GM21526 (cell line): ENCODE measurements at regions not wholly inside any gene's neighbourhood (a gene's known extent, or its start where the extent isn't known, plus 50 kb on each side); places are given as distances from the start of the nearest gene placed in this dataset.

ENCODE experiments used
- ATAC-seq: cut with Tn5 transposase; IDR thresholded peaks from one replicate; pipeline ENCODE4 v1.9.1; 2021; ENCODE audit warnings: moderate library complexity; ENCODE audit not compliant: unreplicated experiment, low FRiP score

DNA sequence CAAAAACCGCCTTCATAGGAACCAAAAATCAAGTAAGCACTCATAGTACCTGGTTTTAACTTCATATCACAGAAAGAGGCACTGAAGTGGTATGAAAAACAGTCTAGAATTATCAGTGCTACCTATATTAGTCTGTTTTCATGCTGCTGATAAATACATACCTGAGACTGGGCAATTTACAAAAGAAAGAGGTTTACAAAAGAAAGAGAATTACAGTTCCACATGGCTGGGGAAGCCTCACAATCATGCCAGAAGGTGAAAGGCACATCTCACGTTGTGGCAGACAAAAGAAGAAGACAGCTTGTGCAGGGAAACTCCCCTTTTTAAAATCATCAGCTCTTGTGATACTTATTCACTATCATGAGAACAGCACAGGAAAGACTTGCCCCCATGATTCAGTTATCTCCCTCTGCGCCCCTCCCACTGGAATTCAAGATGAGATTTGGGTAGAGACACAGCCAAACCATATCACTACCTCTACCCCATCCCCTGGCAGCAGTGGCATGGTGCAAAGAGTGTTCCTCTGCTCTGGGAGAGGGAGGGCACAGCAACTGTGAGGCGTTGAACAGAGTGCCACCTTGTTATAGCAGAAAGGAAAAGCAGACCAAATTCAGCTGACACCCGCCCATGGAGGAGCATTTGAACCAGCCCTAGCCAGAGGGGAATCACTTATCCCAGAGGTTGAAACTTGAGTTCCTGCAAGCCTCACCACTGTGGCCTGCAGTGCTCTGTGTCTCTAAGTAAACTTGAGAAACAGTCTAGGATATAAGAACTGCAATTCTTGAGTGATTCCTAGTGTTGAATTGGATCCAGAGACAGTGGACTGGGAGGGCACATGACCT is 61.9 kb upstream of the PTPRZ1 start:
- ATAC-seq, result no peak

DNA sequence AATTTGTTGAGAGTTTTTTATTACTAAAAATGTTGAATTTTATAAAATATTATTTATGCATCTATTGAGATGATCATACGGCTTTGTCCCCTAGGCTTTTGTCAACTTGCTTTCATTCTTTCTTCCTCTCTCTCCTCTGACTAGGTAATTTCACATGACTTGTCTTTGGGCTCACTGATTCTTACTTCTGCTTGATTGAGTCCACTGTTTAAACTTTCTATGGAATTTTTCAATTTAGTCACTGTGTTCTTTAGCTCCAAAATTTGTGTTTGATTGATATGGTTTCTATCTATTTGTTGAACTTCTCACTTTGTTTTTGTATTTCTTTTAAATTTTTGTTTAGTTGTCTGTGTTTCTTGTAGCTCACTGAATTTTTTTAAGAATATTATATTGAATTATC is 65.9 kb upstream of the PTPRZ1 start:
- ATAC-seq, result no peak

DNA sequence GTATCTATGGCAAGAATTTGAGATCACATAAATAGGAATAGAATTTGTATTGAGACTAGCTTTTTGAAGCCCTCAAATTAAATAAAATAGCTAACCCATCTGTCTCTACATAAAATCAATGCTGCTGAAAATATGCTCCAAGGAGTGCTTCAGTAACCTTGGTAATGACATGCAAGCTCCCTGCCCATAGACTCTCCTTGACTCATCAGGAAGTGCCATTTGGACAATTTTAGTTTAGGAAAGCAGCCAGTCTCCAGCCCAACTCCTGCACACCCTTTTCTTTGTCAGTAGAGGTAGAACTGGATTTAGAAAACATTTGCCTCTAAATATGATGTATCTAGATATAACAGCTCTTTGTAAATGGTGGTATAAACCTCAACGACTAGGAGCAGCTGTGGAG is 69.9 kb upstream of the PTPRZ1 start:
- ATAC-seq, result no peak

DNA sequence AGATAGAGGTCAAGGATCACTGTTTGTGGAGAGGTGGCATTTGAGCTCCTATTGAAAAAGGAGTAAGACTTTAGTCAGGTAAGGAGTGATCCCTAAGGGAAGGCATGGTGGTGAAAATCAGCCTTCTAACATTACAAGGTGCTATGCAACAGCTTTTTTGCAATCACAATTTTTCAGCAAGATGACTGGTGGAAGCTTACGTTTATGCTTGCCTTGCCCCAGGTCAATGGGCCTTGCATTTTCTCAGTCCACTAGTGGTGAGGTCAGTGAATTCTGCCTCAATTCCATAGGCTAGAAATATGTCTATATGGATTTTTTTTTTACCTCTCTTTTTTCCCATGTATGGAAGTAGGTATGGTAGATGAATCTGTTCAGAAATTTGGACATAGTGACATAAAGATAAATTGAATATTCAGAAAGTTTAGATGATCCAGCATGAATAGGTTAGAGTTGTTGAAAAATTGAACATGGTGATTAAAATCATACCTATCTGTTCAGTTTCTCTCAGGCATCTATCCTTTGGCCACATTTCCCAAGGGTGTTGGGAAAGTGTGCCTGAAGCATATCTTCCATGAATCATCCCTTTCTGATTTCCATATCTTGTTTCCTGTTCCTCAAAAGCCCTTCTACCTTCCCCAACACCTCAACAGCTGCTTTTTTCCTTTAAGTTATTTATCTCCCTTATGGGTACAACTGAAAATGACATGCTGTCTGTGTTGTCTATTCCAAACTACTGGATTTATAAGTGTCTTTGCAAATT is 71.9 kb upstream of the PTPRZ1 start:
- ATAC-seq, result no peak

DNA sequence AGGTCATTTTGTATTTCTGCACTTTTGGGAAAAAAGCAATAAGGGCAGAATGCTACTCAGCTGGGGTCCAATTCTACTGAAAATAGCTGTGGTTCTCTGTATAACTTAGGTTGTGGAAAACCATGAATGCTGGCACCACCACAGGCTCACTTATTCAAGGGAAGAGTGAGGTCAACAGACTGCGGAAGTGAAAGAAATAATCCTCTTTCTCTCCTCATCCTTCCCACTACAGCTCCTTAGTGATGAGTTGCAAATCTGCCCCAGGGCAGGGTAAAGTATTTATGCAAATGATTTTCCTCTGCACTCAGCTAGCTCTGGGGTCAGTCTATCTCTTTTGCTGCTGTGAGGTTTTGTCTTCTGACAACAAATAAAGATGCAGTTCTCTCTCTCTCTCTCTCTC is 74.1 kb upstream of the PTPRZ1 start:
- ATAC-seq, result no peak

DNA sequence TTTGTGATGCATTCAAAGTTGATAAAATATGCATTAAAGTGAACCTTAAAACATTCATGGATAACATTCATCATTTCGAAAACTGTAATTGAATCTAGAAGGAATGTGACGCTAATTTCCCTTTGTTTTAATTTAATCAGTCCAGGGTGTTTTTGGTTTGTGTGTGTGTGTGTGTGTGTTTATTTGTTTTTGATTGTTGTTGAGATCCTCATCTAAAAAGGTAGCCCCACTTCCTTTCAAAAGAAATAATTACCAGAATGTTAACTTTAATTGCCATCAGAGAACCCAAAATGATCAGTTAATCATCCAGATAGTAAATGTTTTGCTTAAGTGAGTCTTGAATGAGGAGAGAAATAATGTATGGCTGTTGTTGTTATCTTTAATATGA is 74.5 kb upstream of the PTPRZ1 start:
- no peak for ATAC-seq

DNA sequence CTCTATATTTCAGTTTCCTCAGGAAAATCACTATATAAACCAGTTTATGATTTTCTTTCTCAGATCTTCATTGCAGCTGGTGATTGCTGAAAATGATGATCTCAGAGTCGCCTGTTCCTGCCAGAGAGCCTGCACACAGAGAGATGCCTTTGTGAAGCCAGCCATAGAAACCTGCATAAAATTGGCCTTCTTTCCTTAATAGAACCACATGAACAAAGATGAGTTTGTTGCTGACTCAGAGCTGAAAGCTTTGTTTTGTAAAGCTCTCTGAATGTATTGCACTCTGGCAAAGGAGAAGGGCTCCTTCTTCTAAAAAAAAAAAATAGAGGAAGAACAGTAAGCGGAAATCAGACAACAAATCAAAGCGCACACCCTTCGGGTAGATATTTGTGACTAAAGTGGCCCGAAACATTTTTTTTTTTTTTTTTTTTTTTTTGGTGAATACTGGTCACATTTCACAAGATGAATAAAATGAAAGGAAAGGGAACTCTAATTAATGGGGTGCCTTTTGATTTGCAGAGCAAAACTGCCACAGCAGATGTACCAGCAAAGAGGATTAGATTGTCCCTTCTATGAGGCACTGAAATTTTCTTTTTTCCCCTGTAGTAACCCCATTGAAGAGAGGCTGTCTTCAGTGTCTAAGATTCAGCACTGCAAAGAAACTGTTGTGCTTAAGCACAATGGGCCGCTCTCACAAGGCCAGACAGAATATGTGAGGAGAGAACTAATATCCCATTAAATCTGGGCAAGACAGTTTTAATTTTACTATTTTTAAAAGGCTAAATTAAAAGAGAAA is 75.1 kb upstream of the PTPRZ1 start:
- no peak for ATAC-seq

DNA sequence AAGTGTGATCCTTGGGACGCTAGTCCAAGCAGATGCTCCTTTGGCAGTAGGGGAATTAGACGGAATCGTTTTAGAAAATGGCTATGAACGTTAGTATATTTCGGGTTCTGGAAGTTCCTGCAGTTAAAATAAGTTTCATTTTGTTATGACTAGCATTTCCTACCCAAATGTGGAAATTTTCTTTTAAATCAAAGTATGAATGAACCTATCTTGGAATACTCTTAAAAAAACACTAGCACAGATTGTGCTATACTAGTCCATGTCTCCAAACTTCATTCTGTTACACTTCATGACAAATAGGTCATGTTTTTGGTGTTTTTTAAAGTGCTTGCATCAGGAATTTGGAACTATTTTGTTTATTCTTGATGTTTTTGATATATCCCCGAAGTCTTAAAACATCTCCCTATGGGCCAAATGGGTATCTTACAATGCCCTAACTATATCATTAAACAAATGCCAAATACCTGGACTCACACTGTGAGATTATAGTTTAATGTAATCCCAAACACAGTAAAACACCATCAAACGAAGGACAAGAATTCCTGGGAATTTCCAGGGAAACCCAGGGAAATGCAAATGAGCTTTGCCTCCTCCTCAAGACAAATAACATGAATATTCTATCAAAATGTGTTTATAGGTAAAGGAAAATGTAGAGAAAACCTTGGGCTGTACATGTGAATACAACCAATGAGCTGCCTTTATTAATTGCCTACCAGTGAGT is 75.9 kb upstream of the PTPRZ1 start:
- ATAC-seq, result no peak

DNA sequence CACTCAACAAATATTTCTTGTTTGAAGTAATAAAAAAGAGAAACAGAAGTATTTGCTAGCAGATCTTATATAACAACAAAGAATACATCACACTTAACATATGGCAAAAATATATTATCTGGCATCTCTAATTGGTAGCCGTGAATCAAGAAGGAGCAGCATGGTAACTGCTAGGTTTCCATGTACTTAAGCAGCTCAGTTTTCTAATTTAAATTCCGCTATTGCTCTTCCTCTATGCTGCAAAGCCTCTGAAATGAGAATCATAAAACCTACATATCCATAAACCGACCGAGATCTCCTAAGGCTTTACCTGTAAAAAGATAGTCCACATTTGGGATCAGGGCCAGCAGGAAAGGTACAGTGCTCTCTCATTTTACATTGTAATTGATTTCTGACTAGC is 76.6 kb upstream of the PTPRZ1 start:
- no peak for ATAC-seq

DNA sequence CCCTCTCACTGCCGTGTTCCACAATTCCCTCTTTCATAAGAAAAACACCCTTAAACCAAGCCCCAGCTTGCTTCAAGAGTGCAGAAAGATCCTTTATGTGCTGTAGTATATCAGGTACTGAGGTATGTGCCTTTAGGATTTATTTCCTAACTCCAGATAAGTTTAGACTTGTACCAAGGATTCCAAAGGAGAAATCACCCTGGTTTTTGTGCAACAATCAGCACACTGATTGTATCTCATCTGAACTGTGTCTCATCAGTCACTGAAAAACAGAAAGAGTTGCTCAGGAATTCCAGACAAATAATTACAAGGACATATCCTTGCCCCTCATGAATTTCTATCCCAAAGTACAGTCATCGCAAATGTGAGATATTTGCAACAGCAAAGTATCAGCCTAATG is 77.2 kb upstream of the PTPRZ1 start:
- ATAC-seq, result no peak

DNA sequence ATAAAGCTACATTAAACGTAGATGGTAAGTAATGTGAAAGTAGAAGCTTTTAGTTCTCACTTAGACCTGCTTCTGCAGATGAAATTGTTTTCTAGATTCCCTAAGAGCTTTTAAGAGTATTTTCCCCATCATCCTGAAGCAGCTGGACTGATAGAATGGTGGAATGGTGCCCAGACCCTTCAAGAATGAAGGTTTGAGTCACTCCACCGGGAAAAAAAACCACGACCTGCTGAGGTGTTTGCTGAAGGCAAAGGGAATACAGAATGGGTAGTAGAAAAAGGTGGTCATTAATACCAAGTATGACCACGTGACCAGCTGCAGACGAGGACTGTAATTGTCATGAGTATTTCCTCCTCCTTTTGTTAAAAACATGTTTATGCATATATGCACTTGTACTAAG is 79.2 kb upstream of the PTPRZ1 start:
- no peak for ATAC-seq

DNA sequence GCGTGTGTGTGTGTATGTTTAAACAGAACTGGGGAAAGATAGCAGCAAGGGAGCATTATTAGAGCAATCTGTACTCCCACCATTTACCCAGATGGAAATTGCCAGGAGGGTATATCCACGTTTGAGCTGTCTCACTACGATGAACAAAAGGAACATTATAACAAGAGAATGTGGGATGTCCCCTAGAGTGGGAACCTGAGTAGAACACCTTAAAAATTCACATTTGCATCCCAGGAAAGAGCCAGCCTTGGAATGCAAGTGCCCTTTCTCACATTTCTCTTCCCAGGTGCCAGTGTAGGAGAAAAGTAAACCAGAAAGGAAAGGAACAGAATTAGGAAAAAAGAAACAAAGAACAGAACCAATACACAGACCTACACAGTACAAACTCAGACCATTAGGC is 95.3 kb upstream of the PTPRZ1 start:
- ATAC-seq, result no peak

DNA sequence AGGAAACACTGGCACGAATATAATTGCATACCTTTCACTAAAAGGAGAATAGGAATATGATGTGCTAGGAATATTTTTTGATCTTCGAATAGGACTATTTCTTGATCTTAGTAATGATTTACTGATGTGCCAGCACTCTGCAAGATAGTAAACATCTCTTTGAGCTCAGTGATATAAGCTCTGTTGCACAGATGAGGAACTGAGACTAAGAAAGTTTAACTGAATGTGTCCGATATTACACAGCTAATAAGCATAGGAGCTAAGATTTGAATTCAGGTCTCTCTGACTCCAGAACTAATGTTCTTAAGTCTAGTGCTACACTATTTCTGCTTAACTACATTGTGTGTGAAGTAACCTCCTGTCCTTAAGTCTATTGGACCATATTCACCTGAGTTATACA is 98.4 kb upstream of the PTPRZ1 start:
- peak; percentile 73 for ATAC-seq

DNA sequence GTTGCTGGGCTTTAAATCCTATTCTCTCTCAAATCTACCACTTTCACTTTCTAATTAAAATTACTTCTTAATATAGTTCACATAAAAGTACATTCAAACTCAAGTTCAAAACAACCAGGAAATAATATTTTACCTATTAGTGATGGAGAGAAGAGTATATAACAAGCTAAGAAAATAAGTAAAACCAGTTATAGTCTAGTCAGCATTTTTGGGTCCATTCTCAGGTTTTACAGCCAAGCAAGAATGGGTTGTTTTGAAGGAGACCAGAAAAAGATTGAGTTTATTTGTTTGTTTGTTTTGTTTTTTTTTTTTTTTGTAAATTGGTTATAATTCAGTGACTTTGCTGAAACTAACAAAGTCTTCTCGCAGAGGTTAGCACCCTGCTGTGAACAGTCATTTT is 106.3 kb upstream of the PTPRZ1 start:
- ATAC-seq, result no peak

DNA sequence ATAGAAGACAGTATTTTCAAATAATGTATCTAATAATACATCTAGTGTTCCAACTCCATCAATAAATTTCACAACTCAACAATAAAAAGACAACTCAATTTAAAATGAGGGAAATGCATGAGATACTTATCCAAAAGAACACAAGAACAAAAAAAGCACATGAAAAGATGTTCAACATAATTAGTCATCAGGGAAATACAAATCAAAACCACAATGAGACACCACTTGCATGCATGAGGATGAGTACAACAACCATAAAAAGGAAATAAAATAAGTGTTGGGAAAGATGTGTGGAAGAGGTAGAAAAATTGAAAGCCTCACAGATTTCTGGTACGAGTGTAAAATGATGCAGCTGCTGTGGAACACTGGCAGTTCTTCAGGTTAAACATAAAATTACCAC is 111.6 kb upstream of the PTPRZ1 start:
- no peak for ATAC-seq

DNA sequence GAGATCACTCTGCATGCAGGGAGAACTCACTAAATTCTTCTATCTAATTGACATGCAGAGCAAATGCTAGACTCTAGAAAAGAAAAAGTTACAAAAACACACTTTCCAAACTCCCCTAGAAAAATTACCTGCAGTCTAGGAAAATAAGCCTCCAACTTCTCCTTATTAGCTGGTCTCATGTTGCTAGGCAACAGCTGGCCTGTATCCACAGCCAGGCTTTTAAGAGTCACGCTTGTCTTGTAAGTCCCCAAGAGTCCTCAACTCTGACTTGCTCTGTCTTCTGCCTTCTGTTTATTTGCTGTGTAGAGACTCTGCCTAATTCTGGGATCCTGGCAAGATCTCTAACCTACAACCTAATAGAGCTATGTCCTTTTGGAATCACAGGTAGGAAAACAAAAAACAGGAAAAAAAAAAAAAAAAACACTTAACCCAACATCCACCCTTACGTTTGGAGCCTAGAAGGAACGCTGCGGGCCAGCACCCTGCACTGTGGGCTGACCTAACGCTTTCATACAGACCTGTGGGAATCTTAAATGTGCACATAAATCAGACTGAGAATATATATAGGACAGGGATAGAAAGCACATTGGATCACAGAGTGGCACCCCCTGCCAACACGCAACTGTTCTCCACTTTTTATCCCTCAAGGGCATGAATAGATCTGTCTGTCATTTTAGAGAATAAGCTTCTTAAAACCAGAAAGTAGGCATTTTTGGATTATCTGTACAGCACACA is 117.0 kb upstream of the PTPRZ1 start:
- ATAC-seq, result no peak

DNA sequence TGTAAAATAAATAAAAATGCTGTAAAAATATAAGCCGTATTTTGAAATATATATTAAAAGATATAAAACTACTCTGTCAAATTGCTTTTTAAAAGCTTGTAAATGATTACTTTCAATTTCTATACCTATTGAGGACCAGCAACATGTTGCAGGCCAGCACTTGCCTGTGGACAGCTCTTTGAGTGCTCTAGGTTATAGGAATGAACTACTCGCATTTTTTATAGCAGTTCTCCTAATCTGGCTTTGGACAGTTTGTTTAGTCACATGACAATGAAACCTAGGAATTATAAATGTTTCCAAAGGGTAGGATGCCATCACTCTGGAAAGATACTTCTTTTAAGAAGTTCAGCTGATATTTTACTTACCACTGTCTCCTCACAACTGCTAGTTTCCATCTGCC is 117.7 kb upstream of the PTPRZ1 start:
- no peak for ATAC-seq

DNA sequence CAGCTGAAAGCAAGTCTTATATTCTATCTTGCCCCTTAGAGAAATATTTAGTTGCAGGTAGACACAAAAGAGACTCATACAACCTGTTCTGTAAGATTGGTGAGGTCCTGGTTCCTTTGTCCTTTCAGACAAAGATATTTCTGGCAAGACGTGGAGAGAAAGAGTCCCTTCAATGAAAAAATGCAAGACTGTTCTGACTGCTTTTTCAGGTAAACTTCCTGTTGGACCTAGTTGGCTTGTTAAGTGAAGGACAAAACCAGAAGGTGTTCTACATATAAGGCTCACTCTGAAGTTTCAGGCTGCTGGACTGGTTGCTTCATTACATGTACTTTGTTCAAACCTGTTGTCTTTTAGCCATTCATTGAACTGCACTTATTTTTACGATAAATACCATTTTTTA is 119.0 kb upstream of the PTPRZ1 start:
- ATAC-seq, result no peak

DNA sequence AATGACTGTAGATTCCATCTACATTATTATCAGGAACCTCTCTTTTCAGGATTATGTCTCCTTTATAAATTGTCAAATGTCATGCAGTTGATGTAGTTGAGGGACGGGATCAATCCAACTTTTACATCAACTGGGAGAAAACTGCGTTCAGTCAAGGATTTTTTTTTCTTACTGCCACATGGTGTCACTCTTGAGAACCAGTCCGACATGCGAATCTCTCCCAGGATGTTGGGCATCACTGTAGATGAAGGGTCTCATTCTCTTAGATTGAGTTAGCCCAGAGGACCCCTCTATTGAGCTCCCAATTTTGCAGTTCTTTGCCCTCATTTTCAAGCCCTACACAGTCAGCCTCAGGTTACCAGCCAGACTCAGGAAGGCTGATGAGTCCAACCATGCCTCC is 120.3 kb upstream of the PTPRZ1 start:
- ATAC-seq, result peak; percentile 53

DNA sequence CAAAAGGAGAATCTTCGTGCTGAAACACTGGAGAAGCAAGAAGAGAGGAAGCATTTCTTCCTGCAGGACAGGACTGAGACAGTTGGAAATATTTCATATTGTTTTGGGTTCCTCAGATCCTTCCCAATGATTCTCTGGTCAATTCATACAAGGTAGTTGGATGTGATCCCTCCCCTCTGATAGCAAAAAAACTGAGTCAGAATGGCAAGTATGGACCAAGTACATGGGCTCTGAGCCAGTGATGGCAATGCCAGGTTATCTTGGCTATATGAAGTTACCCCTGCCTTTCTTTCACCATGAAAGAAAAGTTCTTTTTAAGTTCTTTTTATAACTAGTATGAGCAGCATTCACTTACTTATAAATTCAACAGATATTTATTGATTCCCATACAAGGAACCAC is 124.4 kb upstream of the PTPRZ1 start:
- no peak for ATAC-seq
